GM12801 (cell line): ENCODE measurements at regions not wholly inside any gene's neighbourhood (a gene's known extent, or its start where the extent isn't known, plus 50 kb on each side); places are given as distances from the start of the nearest gene placed in this dataset.

Source experiments
- CTCF ChIP-seq: IDR thresholded peaks from one replicate; pipeline ENCODE4 v1.5.1; 2011; ENCODE audit warnings: control low read depth; ENCODE audit not compliant: insufficient read length; ENCODE audit errors: extremely low read depth

GRCh38 chr6:137798261-137798660, 68.8 kb upstream of the TNFAIP3 start:
- TF ChIP-seq CTCF = no peak

GRCh38 chr6:137798846-137799245, 68.2 kb upstream of the TNFAIP3 start:
- no peak for TF ChIP-seq CTCF

GRCh38 chr6:137799950-137800568, 67.0 kb upstream of the TNFAIP3 start:
- TF ChIP-seq CTCF = peak; percentile 31

- no peak for TF ChIP-seq CTCF
Measured at GRCh38 chr6:137800762-137801161, 66.3 kb upstream of the TNFAIP3 start.

- no peak for TF ChIP-seq CTCF
Measured at GRCh38 chr6:137801352-137802114, 65.5 kb upstream of the TNFAIP3 start.

- no peak for TF ChIP-seq CTCF
Measured at GRCh38 chr6:137802408-137803182, 64.5 kb upstream of the TNFAIP3 start.

GRCh38 chr6:137804637-137805036, 62.4 kb upstream of the TNFAIP3 start:
- TF ChIP-seq CTCF = no peak
